Erythroblast (primary cell): ENCODE measurements at regions not wholly inside any gene's neighbourhood (a gene's known extent, or its start where the extent isn't known, plus 50 kb on each side); places are given as distances from the start of the nearest gene placed in this dataset.
A peak's percentile ranks its signal among the peaks of the same experiment; 100 is the strongest.
"Not testable (repeated sequence)": the region's sequence is repeated elsewhere in the genome, so short reads cannot be mapped to it uniquely, and the experiment has no call there.

ENCODE experiments used
- DNase-seq, 2 experiments: peaks; one replicate each; lab custom pipeline; 2025; lab: John Stamatoyannopoulos, UW
- GATA1 ChIP-seq: IDR thresholded peaks from 2 replicates; pipeline ENCODE4 v1.6.1; 2011; ENCODE audit warnings: low read depth, mild to moderate bottlenecking, control low read depth, low read length, moderate library complexity
- POLR2A ChIP-seq: IDR thresholded peaks from 2 replicates; pipeline ENCODE4 v1.6.1; 2011; ENCODE audit warnings: mild to moderate bottlenecking, low read length

DNA sequence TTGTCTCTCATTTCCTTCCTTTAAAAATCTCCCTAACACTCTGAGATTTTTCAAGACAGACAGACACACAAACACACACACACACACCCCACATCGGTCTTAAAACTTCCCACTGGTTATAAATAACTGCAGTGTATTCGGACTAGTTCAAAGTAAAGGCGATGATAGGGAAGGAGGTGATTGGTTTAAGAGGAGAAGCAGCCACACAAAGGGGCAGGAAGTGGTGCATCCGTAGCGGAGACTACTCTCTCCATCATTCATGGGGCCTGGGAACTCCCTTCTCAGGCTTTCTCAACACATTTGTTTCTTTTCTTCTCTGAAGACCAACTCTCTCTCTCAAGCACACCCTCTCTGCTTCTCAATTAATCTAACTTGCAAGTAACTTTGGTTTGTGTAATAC lies 149.1 kb upstream of the DPP10 start:
- peak in 1 of 2 experiments; percentile 2 for DNase-seq
- TF ChIP-seq GATA1 = no peak
- no peak for TF ChIP-seq POLR2A

- TF ChIP-seq POLR2A = no peak
- TF ChIP-seq GATA1 = no peak
- no peak for DNase-seq
Measured at GRCh38 chr2:114294741-114295140, 147.7 kb upstream of the DPP10 start.

DNA sequence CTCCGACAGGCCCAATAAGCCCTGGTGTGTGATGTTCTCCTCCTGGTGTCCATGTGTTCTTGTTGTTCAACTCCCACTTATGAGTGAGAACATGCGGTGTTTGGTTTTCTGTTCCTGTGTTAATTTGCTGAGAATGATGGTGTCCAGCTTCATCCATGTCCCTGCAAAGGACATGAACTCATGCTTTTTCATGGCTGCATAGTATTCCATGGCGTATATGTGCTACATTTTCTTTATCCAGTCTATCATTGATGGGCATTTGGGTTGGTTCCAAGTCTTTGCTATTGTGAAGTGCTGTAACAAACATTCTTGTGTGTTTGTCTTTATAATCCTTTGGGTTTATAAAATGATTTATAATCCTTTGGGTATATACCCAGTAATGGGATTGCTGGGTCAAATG lies 142.1 kb upstream of the DPP10 start:
- not testable (repeated sequence) for DNase-seq

DNA sequence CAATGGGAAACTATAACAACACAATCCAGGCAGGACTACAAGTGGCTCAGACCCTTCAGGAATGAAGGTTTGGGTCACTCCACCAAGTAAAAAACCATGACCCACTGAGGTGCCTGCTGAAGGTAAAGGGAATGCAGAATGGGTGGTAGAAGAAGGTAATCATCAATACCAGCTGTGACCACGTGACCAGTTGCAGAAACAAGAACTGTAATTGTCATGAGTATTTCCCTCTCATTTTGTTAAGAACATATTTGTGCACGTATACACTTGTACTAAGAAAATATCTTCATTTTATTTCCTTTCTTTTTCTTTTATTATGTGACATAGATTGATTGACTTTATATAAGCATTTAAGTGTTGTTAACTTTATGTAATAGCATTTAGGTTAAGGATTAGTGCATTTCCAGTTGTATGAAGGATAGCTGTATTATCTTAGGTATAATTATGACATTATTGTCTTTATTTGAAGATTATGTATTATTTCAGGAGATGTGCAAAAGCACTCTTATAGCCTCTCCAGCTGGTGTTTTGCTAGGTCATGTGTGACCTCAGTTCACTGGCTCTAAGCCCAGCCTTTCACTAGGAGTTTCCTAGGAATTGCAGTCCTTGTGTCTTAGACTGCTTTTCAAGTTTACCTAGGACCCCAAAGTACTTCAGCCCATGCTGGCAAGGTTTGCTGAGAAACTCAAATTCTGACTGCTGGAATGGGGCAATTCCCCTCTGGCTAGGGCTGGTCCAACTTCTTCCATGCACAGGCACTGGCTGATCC lies 125.7 kb upstream of the DPP10 start:
- no peak for TF ChIP-seq GATA1
- TF ChIP-seq POLR2A = no peak
- DNase-seq = no peak

DNA sequence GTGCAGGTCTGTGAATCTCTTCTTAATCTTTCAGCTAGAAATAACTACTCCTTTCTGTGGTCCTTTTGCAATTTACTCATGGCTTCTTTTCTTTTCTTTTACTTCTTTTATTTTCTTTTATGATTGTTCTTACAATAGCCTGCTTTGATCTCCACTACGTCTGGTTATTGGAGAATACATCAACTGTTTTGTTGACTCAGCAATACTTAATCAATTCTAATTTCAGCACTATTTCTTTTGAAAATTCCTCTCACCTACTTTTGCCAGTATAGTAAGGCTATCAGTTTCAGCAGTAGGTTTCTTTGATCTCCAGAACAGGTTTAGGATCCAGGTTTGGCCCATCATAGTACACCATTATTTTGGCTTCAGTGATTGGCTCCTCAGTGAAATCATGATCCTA lies 111.8 kb upstream of the DPP10 start:
- no peak for DNase-seq
- TF ChIP-seq GATA1 (no peak), POLR2A (no peak)

GRCh38 chr2:114331934-114332333 lies 110.5 kb upstream of the DPP10 start:
- TF ChIP-seq GATA1 = no peak
- no peak for TF ChIP-seq POLR2A
- DNase-seq = no peak

DNA sequence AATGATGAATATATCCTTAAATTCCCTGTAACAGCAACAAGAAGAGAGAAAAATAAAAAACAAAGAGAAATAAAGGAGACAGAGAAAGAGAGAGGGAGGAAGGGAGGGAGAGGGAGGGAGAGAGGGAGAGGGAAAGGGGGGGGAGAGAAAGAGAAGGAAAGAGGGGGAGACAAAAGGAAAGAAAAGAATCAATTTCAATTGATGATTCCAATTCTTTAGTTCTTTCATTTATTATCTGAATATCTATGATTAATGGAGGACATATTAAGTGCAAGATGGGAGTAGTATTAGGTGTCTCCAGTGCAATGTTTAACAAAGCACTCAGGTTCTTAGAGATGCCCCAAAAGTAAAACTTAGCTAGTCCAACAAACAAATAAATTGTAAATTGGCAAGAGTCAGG lies 97.2 kb upstream of the DPP10 start:
- no peak for TF ChIP-seq POLR2A
- TF ChIP-seq GATA1 = no peak
- DNase-seq = no peak

DNA sequence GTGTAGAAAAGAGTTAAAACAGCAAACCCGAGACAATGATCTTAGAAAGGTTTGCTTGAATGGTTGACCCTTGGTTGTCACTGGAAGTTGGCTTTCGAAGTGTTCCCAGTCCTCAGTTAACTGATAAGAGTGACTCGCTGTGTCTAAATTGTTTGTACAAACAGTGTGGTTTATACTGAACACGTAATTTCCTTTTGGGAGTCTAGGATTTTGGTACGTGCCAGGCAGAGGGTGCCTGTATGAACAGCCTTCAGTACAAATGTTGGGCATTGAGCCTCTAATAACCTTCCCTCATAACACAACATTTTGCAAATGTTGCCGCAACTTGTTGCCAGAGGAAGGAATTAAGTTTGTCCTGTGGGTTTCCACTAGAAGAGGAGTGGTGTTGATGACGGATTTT lies 95.8 kb upstream of the DPP10 start:
- no peak for TF ChIP-seq GATA1
- TF ChIP-seq POLR2A = no peak
- no peak for DNase-seq

GRCh38 chr2:114350186-114350725 lies 92.2 kb upstream of the DPP10 start:
- TF ChIP-seq POLR2A = no peak
- TF ChIP-seq GATA1 = no peak
- DNase-seq = no peak

DNA sequence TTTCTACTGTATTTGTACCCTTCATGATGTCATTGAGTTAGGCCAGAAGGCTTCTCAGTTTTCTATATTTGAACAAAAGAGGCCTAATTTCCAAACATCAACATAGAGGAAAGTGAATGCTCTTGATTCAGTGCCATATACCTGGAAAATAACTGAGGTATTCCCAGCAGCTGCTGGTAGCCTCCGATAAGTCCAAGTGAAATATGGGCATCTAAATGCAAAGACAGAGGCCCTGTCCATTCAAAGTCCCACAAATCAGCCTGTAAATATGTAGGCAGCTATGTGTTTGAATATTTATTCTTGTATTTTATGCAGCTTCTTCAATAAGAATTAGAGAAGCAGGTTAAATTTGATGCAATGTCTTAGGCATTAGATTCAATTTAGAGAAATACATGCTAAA lies 89.5 kb upstream of the DPP10 start:
- no peak for DNase-seq
- TF ChIP-seq GATA1 (no peak), POLR2A (no peak)

DNA sequence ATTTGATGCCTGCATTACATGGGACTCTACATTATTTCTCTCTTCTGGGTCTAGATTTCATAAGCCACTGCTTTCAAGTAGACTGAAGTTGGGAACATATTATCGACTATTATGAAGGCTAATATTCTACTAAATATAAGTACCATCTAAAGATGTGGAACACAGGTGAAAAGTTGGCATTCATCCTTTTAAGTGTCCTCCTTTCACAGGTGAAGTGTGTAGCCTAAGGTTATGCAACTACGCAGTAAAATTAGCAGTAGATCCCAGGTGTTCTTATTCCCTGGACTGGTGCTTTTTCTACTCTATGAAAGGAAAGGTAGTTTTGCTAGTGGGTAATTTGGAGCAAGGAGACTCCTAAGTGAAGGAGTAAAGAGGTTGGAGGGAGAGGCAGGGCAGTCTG lies 88.2 kb upstream of the DPP10 start:
- no peak for DNase-seq
- TF ChIP-seq POLR2A (no peak), GATA1 (no peak)

GRCh38 chr2:114368705-114369104 lies 73.7 kb upstream of the DPP10 start:
- DNase-seq = no peak
- TF ChIP-seq GATA1 (no peak), POLR2A (no peak)

- not testable (repeated sequence) for DNase-seq
Measured at GRCh38 chr2:114371721-114372120, 70.7 kb upstream of the DPP10 start.

DNA sequence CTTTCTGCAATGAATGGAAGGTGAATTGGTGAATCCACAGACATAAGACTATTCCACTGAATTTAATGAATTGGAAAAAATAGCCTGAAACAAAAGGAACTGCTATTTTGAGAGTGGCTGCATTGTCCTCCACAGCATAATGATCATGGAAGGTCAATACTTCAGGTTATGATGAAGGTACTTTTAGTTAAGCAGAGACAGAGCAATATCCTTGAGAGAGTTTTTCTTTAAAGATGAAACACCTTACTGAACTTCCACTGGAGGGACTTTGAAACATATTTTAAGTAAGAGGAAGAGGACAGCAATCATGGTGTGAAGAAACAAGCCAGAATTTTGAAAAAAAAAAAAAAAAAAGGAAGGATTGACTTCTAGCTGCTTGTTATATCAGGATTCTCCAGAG lies 68.8 kb upstream of the DPP10 start:
- no peak for TF ChIP-seq POLR2A
- TF ChIP-seq GATA1 = no peak
- DNase-seq = no peak

DNA sequence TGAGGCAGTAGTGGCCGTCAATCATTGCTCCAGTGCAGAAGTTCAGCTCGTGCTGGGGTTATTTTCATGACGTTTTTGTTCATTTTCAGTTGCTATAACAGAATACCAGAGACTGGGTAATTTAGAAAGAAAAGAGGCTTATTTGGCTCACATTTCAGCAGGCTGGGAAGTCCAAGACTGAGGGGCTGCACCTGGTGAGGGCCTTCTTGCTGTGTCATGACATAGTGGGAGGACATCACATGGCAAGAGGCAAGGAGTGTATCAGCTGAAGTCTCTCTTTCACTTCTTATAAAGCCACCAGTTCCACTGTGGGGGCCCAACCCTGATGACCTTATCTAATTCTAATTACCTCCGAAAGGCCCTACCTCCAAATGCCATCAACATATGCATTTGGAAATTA lies 58.0 kb upstream of the DPP10 start:
- no peak for DNase-seq
- TF ChIP-seq GATA1 (no peak), POLR2A (no peak)
